PC-3 (cell line): ENCODE measurements at regions not wholly inside any gene's neighbourhood (a gene's known extent, or its start where the extent isn't known, plus 50 kb on each side); places are given as distances from the start of the nearest gene placed in this dataset.

Source experiments
- ATAC-seq: fragments of 200-7000 bp; cut with Tn5 transposase; 2 replicates; pipeline ENCODE4 v1.9.1; 2020; ENCODE audit warnings: mild to moderate bottlenecking, moderate library complexity
- BruUV-seq: library from RNA; stranded (reverse); fragments of 400-500 nt; replicated peaks from 2 replicates; lab custom pipeline; 2021; lab: Mats Ljungman, UMichigan
- CTCF ChIA-PET: fragments of 300-600 bp; sonication (Branson Sonifier 250); formaldehyde crosslinking; loops from one replicate; lab custom pipeline; 2022; ENCODE audit warnings: antibody characterized with exemption; lab: Charles Lee
- POLR2A ChIA-PET: fragments of 300-600 bp; sonication (Branson Sonifier 250); formaldehyde crosslinking; loops from one replicate; lab custom pipeline; 2022; ENCODE audit warnings: antibody characterized with exemption; ENCODE audit not compliant: unreplicated experiment; lab: Charles Lee
- DNase-seq: peaks from one replicate; pipeline ENCODE4 v3.0.0-alpha.2; 2015
- H2AFZ ChIP-seq: fragments of 300-600 bp; sonication (generic); 2 replicates; pipeline ENCODE4 v1.6.0; 2016; ENCODE audit warnings: antibody characterized with exemption, low read length
- H3F3A ChIP-seq: fragments of 300-600 bp; sonication (generic); one replicate; pipeline ENCODE4 v1.6.0; 2017; ENCODE audit warnings: antibody characterized with exemption, low read length, control low read depth, mild to moderate bottlenecking; ENCODE audit not compliant: unreplicated experiment
- H3K27ac ChIP-seq: fragments of 300-600 bp; sonication (generic); 2 replicates; pipeline ENCODE4 v1.5.1; 2016; ENCODE audit warnings: mild to moderate bottlenecking, low read length
- H3K27me3 ChIP-seq: fragments of 300-600 bp; sonication (generic); 2 replicates; pipeline ENCODE4 v1.6.1; 2016; ENCODE audit warnings: low read length, mixed read lengths
- H3K36me3 ChIP-seq: fragments of 300-600 bp; sonication (generic); 2 replicates; pipeline ENCODE4 v1.6.1; 2016; ENCODE audit warnings: low read depth, mixed run types, low read length, mixed read lengths
- H3K4me1 ChIP-seq: fragments of 300-600 bp; sonication (generic); 2 replicates; pipeline ENCODE4 v1.5.1; 2016; ENCODE audit warnings: low read length; ENCODE audit not compliant: insufficient read depth
- H3K4me2 ChIP-seq: fragments of 300-600 bp; sonication (generic); 2 replicates; pipeline ENCODE4 v1.6.0; 2016; ENCODE audit warnings: low read length
- H3K4me3 ChIP-seq: fragments of 300-600 bp; sonication (generic); 2 replicates; pipeline ENCODE4 v1.5.1; 2016; ENCODE audit warnings: mild to moderate bottlenecking, low read length, mixed read lengths
- H3K79me2 ChIP-seq: fragments of 300-600 bp; sonication (generic); 2 replicates; pipeline ENCODE4 v1.6.1; 2017; ENCODE audit warnings: low read length, mixed read lengths
- H3K9ac ChIP-seq: fragments of 300-600 bp; sonication (generic); 2 replicates; pipeline ENCODE4 v1.6.0; 2016; ENCODE audit warnings: mild to moderate bottlenecking, low read length
- H3K9me2 ChIP-seq: fragments of 300-600 bp; sonication (generic); replicated peaks from 2 replicates; pipeline ENCODE4 v1.6.1; 2016; ENCODE audit warnings: mixed run types, low read length, mixed read lengths
- H3K9me3 ChIP-seq: fragments of 300-600 bp; sonication (generic); 2 replicates; pipeline ENCODE4 v1.6.1; 2016; ENCODE audit warnings: low read length, mixed read lengths
- H4K20me1 ChIP-seq: fragments of 300-600 bp; sonication (generic); 2 replicates; pipeline ENCODE4 v1.6.1; 2016; ENCODE audit warnings: low read length, mixed read lengths
- EZH2 ChIP-seq: fragments of 300-600 bp; sonication (generic); IDR thresholded peaks from one replicate; pipeline ENCODE4 v1.6.1; 2017; ENCODE audit warnings: antibody characterized with exemption, mild to moderate bottlenecking, low read length; ENCODE audit not compliant: unreplicated experiment
- EZH2phosphoT487 ChIP-seq: fragments of 300-600 bp; sonication (generic); IDR thresholded peaks from 2 replicates; pipeline ENCODE4 v1.6.1; 2018; ENCODE audit warnings: mild to moderate bottlenecking, antibody characterized with exemption, low read length, borderline replicate concordance
- intact Hi-C: fragments of 100-400 bp; cut with micrococcal nuclease; formaldehyde crosslinking; loops from 2 replicates; pipeline ENCODE4 v1.9.0; 2023
- TF ChIP-seq, protein P1 (sequence below): fragments of 300-600 bp; sonication (generic); conservative IDR thresholded peaks from 2 replicates; pipeline ENCODE4 v1.5.1; 2017; ENCODE audit warnings: antibody characterized with exemption, low read depth, mild to moderate bottlenecking, low read length

DNA sequence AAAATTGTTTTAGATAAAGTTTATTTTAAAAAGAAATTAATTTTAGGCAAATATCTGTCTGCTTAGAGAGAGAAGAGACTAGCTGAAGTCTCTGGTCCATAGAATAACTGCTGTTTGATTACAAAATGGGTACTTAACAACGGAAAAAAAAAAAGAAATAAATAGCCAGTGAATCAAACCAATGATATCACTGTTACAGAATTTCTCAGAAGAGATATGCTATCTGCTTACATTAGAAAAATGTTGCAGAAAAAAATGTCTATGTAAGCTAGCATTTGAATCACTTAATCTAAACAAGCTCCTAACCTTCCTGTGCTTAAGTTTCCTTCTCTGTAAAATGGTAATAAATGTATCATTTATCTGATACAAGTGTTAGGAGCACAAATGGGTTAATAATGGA is 189.9 kb downstream of the IL15 start:
- Histone ChIP-seq H3F3A (no peaks in the 10 kb centered on the region), H2AFZ (no peak overlapping the region), H3K4me3 (no peak overlapping the region), H3K9me2 (no peaks in the 10 kb centered on the region; the same call in 1 of the 2 replicates), H3K27me3 (no peaks in the 10 kb centered on the region), H3K36me3 (no peaks in the 10 kb centered on the region), H3K4me1 (no peaks in the 10 kb centered on the region), H3K27ac (no peak overlapping the region), H4K20me1 (no peaks in the 10 kb centered on the region), H3K9me3 (no peaks in the 10 kb centered on the region), H3K4me2 (no peak overlapping the region), H3K9ac (no peak overlapping the region), H3K79me2 (no peaks in the 10 kb centered on the region)
- POLR2A ChIA-PET: no interaction called here
- no peak for TF ChIP-seq EZH2phosphoT487
- TF ChIP-seq, protein P1, sequence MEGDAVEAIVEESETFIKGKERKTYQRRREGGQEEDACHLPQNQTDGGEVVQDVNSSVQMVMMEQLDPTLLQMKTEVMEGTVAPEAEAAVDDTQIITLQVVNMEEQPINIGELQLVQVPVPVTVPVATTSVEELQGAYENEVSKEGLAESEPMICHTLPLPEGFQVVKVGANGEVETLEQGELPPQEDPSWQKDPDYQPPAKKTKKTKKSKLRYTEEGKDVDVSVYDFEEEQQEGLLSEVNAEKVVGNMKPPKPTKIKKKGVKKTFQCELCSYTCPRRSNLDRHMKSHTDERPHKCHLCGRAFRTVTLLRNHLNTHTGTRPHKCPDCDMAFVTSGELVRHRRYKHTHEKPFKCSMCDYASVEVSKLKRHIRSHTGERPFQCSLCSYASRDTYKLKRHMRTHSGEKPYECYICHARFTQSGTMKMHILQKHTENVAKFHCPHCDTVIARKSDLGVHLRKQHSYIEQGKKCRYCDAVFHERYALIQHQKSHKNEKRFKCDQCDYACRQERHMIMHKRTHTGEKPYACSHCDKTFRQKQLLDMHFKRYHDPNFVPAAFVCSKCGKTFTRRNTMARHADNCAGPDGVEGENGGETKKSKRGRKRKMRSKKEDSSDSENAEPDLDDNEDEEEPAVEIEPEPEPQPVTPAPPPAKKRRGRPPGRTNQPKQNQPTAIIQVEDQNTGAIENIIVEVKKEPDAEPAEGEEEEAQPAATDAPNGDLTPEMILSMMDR: no peak
- no peak for TF ChIP-seq EZH2
- BruUV-seq: no TSS peak
- no peak for DNase-seq
- CTCF ChIA-PET: no interaction called here
- no peak for ATAC-seq
- intact Hi-C loops: loop anchor here (2.0 kb wide), 1 partner anchor 13 kb away; no protein-coding TSS in a partner anchor

DNA sequence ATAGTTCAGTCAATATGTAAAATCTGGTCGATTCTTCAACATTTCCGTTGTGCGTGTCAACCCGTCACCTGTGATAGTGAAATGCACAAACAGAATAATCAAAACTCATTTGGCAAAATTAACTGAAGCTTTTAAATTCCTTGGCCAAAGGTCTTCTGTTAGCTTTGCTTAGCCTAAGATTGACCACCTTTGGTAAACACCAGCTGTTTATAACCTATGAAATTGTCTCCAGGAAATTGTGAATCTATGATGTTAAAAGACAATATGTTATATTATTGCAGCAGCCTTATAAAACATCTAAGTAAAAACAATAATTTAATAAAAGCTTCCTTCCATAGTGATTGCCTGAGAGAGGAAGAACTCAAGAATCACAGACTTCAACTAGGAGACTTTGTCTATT is 196.8 kb downstream of the IL15 start:
- Histone ChIP-seq H3K27ac (no peak overlapping the region), H3K4me2 (no peak overlapping the region), H3K36me3 (no peaks in the 10 kb centered on the region), H3K9me3 (no peaks in the 10 kb centered on the region), H3K27me3 (no peaks in the 10 kb centered on the region), H3K79me2 (no peaks in the 10 kb centered on the region), H3F3A (no peaks in the 10 kb centered on the region), H3K4me3 (no peak overlapping the region), H4K20me1 (no peaks in the 10 kb centered on the region), H3K9ac (no peak overlapping the region), H2AFZ (no peak overlapping the region), H3K4me1 (no peaks in the 10 kb centered on the region), H3K9me2 (no peaks in the 10 kb centered on the region; the same call in 1 of the 2 replicates)
- CTCF ChIA-PET: no interaction called here
- TF ChIP-seq EZH2 (no peak), EZH2phosphoT487 (no peak)
- TF ChIP-seq, protein P1: no peak
- POLR2A ChIA-PET: no interaction called here
- intact Hi-C loops: no loop called here
- ATAC-seq (no peak), DNase-seq (no peak)
- no TSS peak for BruUV-seq

DNA sequence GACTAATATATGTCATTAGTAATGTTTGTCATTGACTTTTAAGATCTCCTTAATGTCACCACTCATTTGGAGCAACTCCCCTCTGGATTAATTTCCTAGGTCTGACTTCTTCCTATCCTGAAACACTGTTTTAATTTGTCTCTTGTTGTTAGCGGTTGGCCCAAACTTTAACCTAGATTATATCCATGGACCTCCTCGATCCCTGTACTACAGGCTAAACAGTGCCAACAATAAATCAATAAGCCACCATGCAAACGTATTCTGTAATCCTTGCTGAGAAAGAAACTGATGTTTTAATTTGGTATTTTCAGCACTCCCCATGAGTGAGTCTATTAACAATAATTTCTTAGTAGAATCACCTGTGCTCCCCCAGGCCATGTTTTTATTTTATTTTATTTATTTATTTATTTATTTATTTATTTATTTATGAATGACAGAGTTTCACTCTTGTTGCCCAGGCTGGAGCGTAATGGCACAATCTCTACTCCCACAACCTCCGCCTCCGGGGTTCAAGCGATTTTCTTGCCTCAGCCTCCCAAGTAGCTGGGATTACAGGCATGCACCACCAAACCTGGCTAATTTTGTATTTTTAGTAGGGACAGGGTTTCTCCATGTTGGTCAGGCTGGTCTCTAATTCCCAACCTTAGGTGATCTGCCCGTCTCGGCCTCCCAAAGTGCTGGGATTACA is 204.1 kb downstream of the IL15 start:
- Histone ChIP-seq H3K27me3 (no peaks in the 10 kb centered on the region), H3K4me3 (no peak overlapping the region), H3K36me3 (no peaks in the 10 kb centered on the region), H3F3A (no peaks in the 10 kb centered on the region), H2AFZ (no peak overlapping the region), H3K4me2 (no peak overlapping the region), H3K4me1 (no peaks in the 10 kb centered on the region), H3K79me2 (no peaks in the 10 kb centered on the region), H3K9me2 (no peaks in the 10 kb centered on the region), H3K9ac (no peak overlapping the region), H3K27ac (no peak overlapping the region), H4K20me1 (no peaks in the 10 kb centered on the region), H3K9me3 (no peaks in the 10 kb centered on the region)
- POLR2A ChIA-PET: no interaction called here
- no peak for ATAC-seq
- no peak for DNase-seq
- intact Hi-C loops: no loop called here
- CTCF ChIA-PET: no interaction called here
- no peak for TF ChIP-seq EZH2
- TF ChIP-seq, protein P1: no peak
- no peak for TF ChIP-seq EZH2phosphoT487
- BruUV-seq: no TSS peak
